ENCODE measurements at regions not wholly inside any gene's neighbourhood (a gene's known extent, or its start where the extent isn't known, plus 50 kb on each side); places are given as distances from the start of the nearest gene placed in this dataset.

DNA sequence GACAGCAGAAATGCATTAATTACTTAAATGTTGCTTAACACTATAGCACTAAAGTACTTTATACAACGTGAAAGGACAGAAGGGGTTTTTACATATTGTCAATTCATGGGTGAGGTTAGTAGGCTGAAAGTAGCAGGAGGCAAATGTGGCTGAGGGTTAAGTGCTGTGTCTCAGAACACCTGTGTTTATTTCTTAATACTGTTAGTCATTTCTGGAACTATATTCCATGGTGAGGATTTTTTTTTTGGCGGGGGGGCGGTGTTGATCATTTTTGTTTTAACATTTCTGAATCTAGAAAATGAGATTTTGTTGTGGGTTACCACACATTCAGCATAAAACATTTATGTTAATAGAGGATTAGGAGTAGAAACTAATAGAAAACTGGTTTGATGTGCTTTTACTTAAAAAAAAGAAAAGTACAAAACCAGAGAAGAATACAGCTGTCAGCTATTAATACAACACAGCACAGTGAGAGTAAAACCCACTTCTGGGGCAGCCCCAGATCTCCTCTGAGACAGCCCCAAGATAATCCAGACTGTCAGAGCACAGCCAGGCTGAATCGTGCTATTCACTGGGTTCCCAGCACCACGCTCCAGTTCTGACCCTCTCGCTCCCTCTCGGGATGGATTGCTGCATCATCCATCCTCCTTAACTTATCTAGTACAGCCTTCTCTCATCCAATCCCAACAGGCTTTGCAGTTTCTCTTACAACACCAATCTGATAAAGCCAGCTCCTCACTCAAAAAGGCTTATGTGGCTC lies 307.7 kb downstream of the TUSC7 start:
- Histone ChIP-seq H3K9ac (ENCODE audit: low read depth in 1 of 2, low read length in 2 of 2) (no peak overlapping the region), H3K4me1 (ENCODE audit: control insufficient read depth in 1 of 2, insufficient read depth in 2 of 2, low read length in 2 of 2) (no peaks in the 10 kb centered on the region), H3K9me3 (ENCODE audit: control insufficient read depth in 1 of 2, low read length in 2 of 2) (no peaks in the 10 kb centered on the region), H3K27me3 (ENCODE audit: control insufficient read depth in 1 of 2, insufficient read depth in 2 of 2, low read length in 2 of 2) (no peaks in the 10 kb centered on the region), H3K36me3 (ENCODE audit: control insufficient read depth in 1 of 2, insufficient read depth in 2 of 2, low read length in 2 of 2) (no peaks in the 10 kb centered on the region), H3K4me3 (ENCODE audit: low read depth in 1 of 2, low read length in 2 of 2) (no peak overlapping the region), H3K27ac (ENCODE audit: low read depth, low read length) (no peak overlapping the region)

DNA sequence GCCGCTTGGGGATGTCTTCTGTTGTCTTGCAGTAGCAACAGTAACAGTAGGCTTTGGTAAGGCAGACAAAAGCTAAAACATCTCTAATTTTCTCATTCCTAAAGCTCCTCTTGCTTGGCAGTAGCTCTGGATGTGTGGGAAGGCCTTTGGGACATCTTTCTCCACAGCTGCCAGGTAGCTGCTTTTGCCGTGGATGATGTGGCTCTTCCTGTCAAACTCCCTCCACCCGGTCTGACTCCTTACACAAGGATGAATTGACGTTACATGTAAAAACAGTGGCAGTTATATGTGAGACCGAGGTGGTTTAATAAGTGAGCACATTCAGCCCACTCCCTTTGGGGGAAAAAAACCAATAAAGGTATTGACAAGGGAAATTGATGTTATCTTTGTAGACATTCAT lies 309.1 kb downstream of the TUSC7 start:
- Histone ChIP-seq H3K4me3 (ENCODE audit: low read depth in 1 of 2, low read length in 2 of 2) (no peak overlapping the region), H3K27ac (ENCODE audit: low read depth, low read length) (no peak overlapping the region), H3K36me3 (ENCODE audit: control insufficient read depth in 1 of 2, insufficient read depth in 2 of 2, low read length in 2 of 2) (no peaks in the 10 kb centered on the region), H3K27me3 (ENCODE audit: control insufficient read depth in 1 of 2, insufficient read depth in 2 of 2, low read length in 2 of 2) (no peaks in the 10 kb centered on the region), H3K9ac (ENCODE audit: low read depth in 1 of 2, low read length in 2 of 2) (no peak overlapping the region), H3K4me1 (ENCODE audit: control insufficient read depth in 1 of 2, insufficient read depth in 2 of 2, low read length in 2 of 2) (no peaks in the 10 kb centered on the region), H3K9me3 (ENCODE audit: control insufficient read depth in 1 of 2, low read length in 2 of 2) (no peaks in the 10 kb centered on the region)

DNA sequence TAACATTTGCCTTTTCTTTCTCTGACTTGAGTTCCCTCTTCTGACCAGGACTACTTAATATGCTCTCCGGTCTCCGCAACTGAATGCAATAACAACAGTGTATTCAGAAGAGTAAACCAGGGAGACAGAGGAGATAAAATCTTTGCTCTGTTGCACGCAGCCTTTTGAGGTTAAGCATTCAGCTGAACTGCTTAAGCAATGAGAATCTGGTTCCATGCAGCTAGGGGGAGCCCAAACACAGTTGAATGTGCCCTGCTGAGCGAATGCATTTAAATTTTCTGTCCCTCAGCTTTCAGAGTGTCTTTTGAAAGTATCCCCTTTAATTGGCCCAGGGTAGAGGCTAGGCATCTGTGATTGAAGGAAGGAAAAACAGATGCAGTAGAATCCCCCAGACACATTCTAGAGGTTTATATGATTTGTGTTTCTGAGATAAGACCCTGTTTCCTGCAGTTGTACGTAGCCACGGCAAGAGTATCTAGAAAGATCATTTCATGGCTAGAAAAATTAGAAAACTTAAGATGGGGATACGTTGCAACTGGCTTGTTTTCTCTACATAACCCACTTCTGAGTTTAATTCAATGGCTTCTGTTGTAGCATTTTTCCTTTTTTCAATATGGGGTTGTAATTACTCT lies 309.6 kb downstream of the TUSC7 start:
- H3K9ac ChIP-seq (ENCODE audit: low read depth in 1 of 2, low read length in 2 of 2) = no peak overlapping the region
- H3K4me1 ChIP-seq (ENCODE audit: control insufficient read depth in 1 of 2, insufficient read depth in 2 of 2, low read length in 2 of 2) = no peaks in the 10 kb centered on the region
- H3K9me3 ChIP-seq (ENCODE audit: control insufficient read depth in 1 of 2, low read length in 2 of 2) = no peaks in the 10 kb centered on the region
- no peak overlapping the region for H3K27ac ChIP-seq (ENCODE audit: low read depth, low read length)
- H3K4me3 ChIP-seq (ENCODE audit: low read depth in 1 of 2, low read length in 2 of 2) = no peak overlapping the region
- no peaks in the 10 kb centered on the region for H3K36me3 ChIP-seq (ENCODE audit: control insufficient read depth in 1 of 2, insufficient read depth in 2 of 2, low read length in 2 of 2)
- H3K27me3 ChIP-seq (ENCODE audit: control insufficient read depth in 1 of 2, insufficient read depth in 2 of 2, low read length in 2 of 2) = no peaks in the 10 kb centered on the region

DNA sequence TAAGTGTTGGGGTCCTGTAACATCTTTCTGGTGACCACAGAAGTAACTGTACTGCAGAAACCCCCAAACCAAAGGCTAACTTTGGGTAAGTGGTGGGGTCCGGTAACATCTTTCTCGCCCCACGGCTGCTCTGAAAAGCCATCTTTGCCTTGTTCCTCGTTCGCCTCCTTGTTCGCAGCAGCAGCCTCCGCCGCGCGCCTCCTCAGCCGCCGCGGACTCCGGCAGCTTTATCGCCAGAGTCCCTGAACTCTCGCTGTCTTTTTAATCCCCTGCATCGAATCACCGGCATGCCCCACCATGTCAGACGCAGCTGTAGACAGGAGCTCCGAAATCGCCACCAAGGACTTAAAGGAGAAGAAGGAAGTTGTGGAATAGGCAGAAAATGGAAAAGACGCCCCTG lies 316.8 kb downstream of the TUSC7 start:
- H3K4me3 ChIP-seq (ENCODE audit: low read depth in 1 of 2, low read length in 2 of 2) = no peak overlapping the region
- H3K4me1 ChIP-seq (ENCODE audit: control insufficient read depth in 1 of 2, insufficient read depth in 2 of 2, low read length in 2 of 2) = no peaks in the 10 kb centered on the region
- H3K27ac ChIP-seq (ENCODE audit: low read depth, low read length) = no peak overlapping the region
- no peak overlapping the region for H3K9ac ChIP-seq (ENCODE audit: low read depth in 1 of 2, low read length in 2 of 2)
- H3K36me3 ChIP-seq (ENCODE audit: control insufficient read depth in 1 of 2, insufficient read depth in 2 of 2, low read length in 2 of 2) = no peaks in the 10 kb centered on the region
- no peaks in the 10 kb centered on the region for H3K9me3 ChIP-seq (ENCODE audit: control insufficient read depth in 1 of 2, low read length in 2 of 2)
- H3K27me3 ChIP-seq (ENCODE audit: control insufficient read depth in 1 of 2, insufficient read depth in 2 of 2, low read length in 2 of 2) = no peaks in the 10 kb centered on the region

DNA sequence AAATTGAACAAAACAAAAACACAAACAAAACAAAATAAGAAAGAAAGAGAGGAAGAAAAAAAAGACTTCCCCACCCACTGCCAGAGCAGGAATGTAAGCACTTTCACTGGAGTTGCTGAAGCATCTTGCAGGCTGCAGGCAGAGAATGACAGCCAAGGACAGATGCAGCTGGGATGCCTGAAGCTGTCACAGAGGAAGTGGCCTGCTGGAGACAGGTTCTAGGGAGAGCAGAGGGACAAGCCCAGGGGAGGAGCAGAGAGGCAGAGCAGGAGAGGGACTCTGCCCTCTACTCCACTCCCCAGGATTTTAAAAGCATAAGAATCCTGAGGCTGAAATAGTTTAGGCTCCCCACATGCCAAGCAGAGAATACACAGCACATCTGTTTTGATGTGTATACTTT lies 326.2 kb downstream of the TUSC7 start:
- Histone ChIP-seq H3K4me3 (ENCODE audit: low read depth in 1 of 2, low read length in 2 of 2) (no peak overlapping the region), H3K9ac (ENCODE audit: low read depth in 1 of 2, low read length in 2 of 2) (no peak overlapping the region), H3K27me3 (ENCODE audit: control insufficient read depth in 1 of 2, insufficient read depth in 2 of 2, low read length in 2 of 2) (no peaks in the 10 kb centered on the region), H3K27ac (ENCODE audit: low read depth, low read length) (no peak overlapping the region), H3K9me3 (ENCODE audit: control insufficient read depth in 1 of 2, low read length in 2 of 2) (no peaks in the 10 kb centered on the region), H3K4me1 (ENCODE audit: control insufficient read depth in 1 of 2, insufficient read depth in 2 of 2, low read length in 2 of 2) (peaks cover 10 to 12% of the 10 kb centered on the region in 2 donors), H3K36me3 (ENCODE audit: control insufficient read depth in 1 of 2, insufficient read depth in 2 of 2, low read length in 2 of 2) (no peaks in the 10 kb centered on the region)

DNA sequence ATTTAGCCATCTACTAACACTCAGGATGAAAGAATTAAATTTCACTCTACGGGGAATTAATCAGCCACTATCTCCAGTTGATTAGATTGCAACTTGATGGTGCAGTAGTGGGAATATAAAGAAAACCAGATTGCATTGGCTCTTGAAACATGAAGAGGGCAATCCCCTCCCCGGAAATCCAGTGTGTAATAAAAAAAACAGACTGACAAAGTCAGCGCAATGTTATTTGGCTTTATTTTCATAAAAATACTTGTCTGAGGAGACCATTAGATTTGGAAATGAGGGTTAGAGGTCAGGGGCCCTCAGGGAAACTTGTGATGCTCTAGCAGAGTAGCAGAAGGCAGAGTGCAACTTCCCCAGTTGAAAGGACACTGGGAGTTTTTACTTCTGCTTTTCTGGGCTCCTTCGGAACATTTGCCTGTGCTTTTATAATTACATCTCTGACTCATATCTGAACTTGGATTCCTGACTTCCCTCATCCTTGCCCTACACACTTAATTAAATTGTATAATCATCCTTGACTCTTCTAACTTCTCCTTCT lies 326.8 kb downstream of the TUSC7 start:
- no peaks in the 10 kb centered on the region for H3K36me3 ChIP-seq (ENCODE audit: control insufficient read depth in 1 of 2, insufficient read depth in 2 of 2, low read length in 2 of 2)
- H3K27ac ChIP-seq (ENCODE audit: low read depth, low read length) = no peak overlapping the region
- H3K9me3 ChIP-seq (ENCODE audit: control insufficient read depth in 1 of 2, low read length in 2 of 2) = no peaks in the 10 kb centered on the region
- no peaks in the 10 kb centered on the region for H3K27me3 ChIP-seq (ENCODE audit: control insufficient read depth in 1 of 2, insufficient read depth in 2 of 2, low read length in 2 of 2)
- H3K9ac ChIP-seq (ENCODE audit: low read depth in 1 of 2, low read length in 2 of 2) = no peak overlapping the region
- peaks cover 10 to 12% of the 10 kb centered on the region in 2 donors for H3K4me1 ChIP-seq (ENCODE audit: control insufficient read depth in 1 of 2, insufficient read depth in 2 of 2, low read length in 2 of 2)
- H3K4me3 ChIP-seq (ENCODE audit: low read depth in 1 of 2, low read length in 2 of 2) = no peak overlapping the region

DNA sequence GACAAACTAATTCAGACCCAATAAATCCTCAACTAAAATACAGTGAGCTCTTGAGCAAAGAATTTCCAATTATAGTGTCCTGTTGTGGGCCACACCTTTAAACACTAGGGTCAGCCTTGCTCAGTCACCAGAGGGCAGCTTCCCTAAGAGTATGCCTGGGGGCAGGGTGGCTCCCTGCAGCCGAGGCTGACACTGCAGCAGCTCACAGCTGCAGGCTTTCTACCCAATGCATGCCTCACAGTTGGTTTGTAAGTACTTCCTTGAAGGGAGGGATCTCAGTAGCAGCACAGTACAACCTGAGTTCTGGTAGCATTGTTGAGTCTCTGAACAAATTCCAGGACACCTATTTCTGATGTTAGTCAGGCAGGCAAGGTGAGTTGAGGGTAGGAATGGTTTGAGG lies 335.6 kb downstream of the TUSC7 start:
- H3K4me1 ChIP-seq (ENCODE audit: control insufficient read depth in 1 of 2, insufficient read depth in 2 of 2, low read length in 2 of 2) = peaks cover 0 to 3% of the 10 kb centered on the region in 2 donors
- H3K9ac ChIP-seq (ENCODE audit: low read depth in 1 of 2, low read length in 2 of 2) = no peak overlapping the region
- no peak overlapping the region for H3K4me3 ChIP-seq (ENCODE audit: low read depth in 1 of 2, low read length in 2 of 2)
- H3K27me3 ChIP-seq (ENCODE audit: control insufficient read depth in 1 of 2, insufficient read depth in 2 of 2, low read length in 2 of 2) = no peaks in the 10 kb centered on the region
- no peaks in the 10 kb centered on the region for H3K9me3 ChIP-seq (ENCODE audit: control insufficient read depth in 1 of 2, low read length in 2 of 2)
- H3K36me3 ChIP-seq (ENCODE audit: control insufficient read depth in 1 of 2, insufficient read depth in 2 of 2, low read length in 2 of 2) = no peaks in the 10 kb centered on the region
- no peak overlapping the region for H3K27ac ChIP-seq (ENCODE audit: low read depth, low read length)

DNA sequence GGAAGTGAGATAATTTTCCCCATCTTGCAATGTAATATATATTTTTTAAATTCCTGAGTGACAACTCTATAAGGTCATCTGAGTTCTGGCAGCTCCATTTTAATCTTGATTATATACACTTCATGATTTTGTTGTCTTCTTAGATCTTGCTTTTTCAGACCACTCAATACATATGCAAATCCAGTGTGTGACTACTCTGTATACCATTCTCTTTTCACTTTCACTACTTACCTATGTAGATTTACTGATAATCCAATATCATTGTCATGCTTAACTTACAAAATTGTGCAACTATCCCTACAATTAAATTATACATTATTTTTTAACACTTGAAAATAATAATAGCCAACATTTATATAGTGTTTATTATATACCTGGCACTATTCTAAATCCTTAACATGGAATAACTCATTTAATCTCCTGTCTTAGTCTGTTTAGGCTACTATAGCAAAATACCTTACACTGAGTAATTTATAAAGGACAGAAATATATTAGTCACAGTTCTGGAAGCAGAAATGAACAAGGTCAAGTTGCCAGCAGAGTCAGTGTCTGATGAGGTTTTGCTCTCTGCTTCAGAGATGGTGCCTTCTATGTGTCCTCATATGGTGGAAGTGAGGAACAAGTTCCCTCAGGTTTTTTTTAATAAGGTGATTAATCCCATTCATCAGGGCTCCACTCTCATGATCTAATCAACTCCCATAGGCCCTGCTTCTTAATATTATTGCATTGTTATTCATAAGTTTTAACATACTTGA lies 338.5 kb downstream of the TUSC7 start:
- peaks cover 0 to 3% of the 10 kb centered on the region in 2 donors for H3K4me1 ChIP-seq (ENCODE audit: control insufficient read depth in 1 of 2, insufficient read depth in 2 of 2, low read length in 2 of 2)
- H3K4me3 ChIP-seq (ENCODE audit: low read depth in 1 of 2, low read length in 2 of 2) = no peak overlapping the region
- H3K9me3 ChIP-seq (ENCODE audit: control insufficient read depth in 1 of 2, low read length in 2 of 2) = no peaks in the 10 kb centered on the region
- no peak overlapping the region for H3K9ac ChIP-seq (ENCODE audit: low read depth in 1 of 2, low read length in 2 of 2)
- no peak overlapping the region for H3K27ac ChIP-seq (ENCODE audit: low read depth, low read length)
- no peaks in the 10 kb centered on the region for H3K27me3 ChIP-seq (ENCODE audit: control insufficient read depth in 1 of 2, insufficient read depth in 2 of 2, low read length in 2 of 2)
- no peaks in the 10 kb centered on the region for H3K36me3 ChIP-seq (ENCODE audit: control insufficient read depth in 1 of 2, insufficient read depth in 2 of 2, low read length in 2 of 2)

DNA sequence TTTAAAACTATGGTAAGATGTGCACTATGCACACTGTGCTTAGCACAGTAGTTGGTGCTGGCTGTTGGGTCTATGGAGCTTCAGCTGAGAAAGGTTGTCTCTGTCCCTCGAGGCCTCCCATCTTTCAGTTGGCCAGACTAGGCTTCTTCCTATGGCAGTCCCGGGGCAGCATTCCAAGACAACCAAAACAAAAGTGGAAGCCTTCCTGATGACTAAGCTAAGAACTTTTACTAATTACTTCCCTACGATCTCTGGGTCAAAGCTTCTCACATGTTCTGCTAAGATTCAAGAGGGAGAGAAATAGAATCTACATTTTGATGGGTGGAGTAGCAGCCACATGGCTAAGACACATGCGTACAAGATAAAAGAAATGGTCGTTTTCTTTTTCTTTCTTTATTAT lies 342.8 kb downstream of the TUSC7 start:
- no peaks in the 10 kb centered on the region for H3K27me3 ChIP-seq (ENCODE audit: control insufficient read depth in 1 of 2, insufficient read depth in 2 of 2, low read length in 2 of 2)
- H3K9me3 ChIP-seq (ENCODE audit: control insufficient read depth in 1 of 2, low read length in 2 of 2) = no peaks in the 10 kb centered on the region
- no peak overlapping the region for H3K4me3 ChIP-seq (ENCODE audit: low read depth in 1 of 2, low read length in 2 of 2)
- H3K4me1 ChIP-seq (ENCODE audit: control insufficient read depth in 1 of 2, insufficient read depth in 2 of 2, low read length in 2 of 2) = no peaks in the 10 kb centered on the region
- H3K9ac ChIP-seq (ENCODE audit: low read depth in 1 of 2, low read length in 2 of 2) = no peak overlapping the region
- H3K36me3 ChIP-seq (ENCODE audit: control insufficient read depth in 1 of 2, insufficient read depth in 2 of 2, low read length in 2 of 2) = no peaks in the 10 kb centered on the region
- H3K27ac ChIP-seq (ENCODE audit: low read depth, low read length) = no peak overlapping the region

DNA sequence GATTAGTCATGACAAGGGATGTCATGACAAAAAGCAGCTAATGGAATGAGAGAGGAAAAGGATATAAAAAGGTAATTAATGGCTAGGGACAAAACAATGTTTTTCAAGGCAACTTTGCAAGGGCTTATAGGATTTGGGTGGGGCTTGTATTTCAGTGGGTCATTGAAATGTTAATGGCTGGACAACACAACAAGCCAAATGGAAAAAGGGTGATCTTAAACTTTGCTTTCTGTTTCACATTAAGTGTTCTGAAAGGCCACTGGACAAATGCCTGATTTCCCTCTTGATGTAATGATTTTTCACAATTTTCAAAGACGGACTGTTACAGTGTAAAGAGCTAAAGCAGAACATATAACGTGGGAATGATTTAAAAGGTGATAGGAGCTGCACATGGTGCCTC lies 345.0 kb downstream of the TUSC7 start:
- Histone ChIP-seq H3K36me3 (ENCODE audit: control insufficient read depth in 1 of 2, insufficient read depth in 2 of 2, low read length in 2 of 2) (no peaks in the 10 kb centered on the region), H3K27ac (ENCODE audit: low read depth, low read length) (no peak overlapping the region), H3K9me3 (ENCODE audit: control insufficient read depth in 1 of 2, low read length in 2 of 2) (no peaks in the 10 kb centered on the region), H3K27me3 (ENCODE audit: control insufficient read depth in 1 of 2, insufficient read depth in 2 of 2, low read length in 2 of 2) (no peaks in the 10 kb centered on the region), H3K4me1 (ENCODE audit: control insufficient read depth in 1 of 2, insufficient read depth in 2 of 2, low read length in 2 of 2) (no peaks in the 10 kb centered on the region), H3K4me3 (ENCODE audit: low read depth in 1 of 2, low read length in 2 of 2) (no peak overlapping the region), H3K9ac (ENCODE audit: low read depth in 1 of 2, low read length in 2 of 2) (no peak overlapping the region)
